Right atrium auricular region (tissue), 2 donors: ENCODE measurements at regions not wholly inside any gene's neighbourhood (a gene's known extent, or its start where the extent isn't known, plus 50 kb on each side); places are given as distances from the start of the nearest gene placed in this dataset.

Experiments used
- DNase-seq: peaks from one replicate; pipeline ENCODE4 v3.0.0-alpha.2; 2019; ENCODE audit warnings: low spot score
- H3K27ac ChIP-seq, 2 donors: fragments of 200-600 bp; sonication (generic); 1 replicate in 1 of 2; 2 replicates in 1 of 2; pipeline ENCODE4 v1.5.1; 2016 to 2019
- H3K27me3 ChIP-seq, 2 donors: fragments of 200-600 bp; sonication (generic); one replicate each; pipeline versions ENCODE4 v1.5.1 to v1.6.0; 2017 to 2019
- H3K36me3 ChIP-seq: fragments of 200-600 bp; sonication (generic); one replicate; pipeline ENCODE4 v1.5.1; 2016
- H3K4me1 ChIP-seq, 2 donors: fragments of 200-600 bp; sonication (generic); one replicate each; pipeline versions ENCODE4 v1.5.1 to v1.6.0; 2017 to 2019
- H3K4me3 ChIP-seq, 2 donors: fragments of 200-600 bp; sonication (generic); 1 replicate in 1 of 2; 2 replicates in 1 of 2; pipeline ENCODE4 v1.5.1; 2017 to 2019; ENCODE audit warnings: mild to moderate bottlenecking in 1 of 2, moderate library complexity in 1 of 2
- H3K9me3 ChIP-seq, 2 donors: fragments of 200-600 bp; sonication (generic); one replicate each; pipeline ENCODE4 v1.5.1; 2019
- TF ChIP-seq, protein P1 (sequence below), 2 donors: fragments of 200-600 bp; sonication (generic); IDR thresholded peaks; one replicate each; pipeline ENCODE4 v1.5.1; 2019; ENCODE audit warnings: antibody characterized with exemption in 2 of 2

- Histone ChIP-seq H3K27me3 (no peaks in the 10 kb centered on the region), H3K9me3 (no peaks in the 10 kb centered on the region), H3K27ac (no peak overlapping the region), H3K4me3 (no peak overlapping the region), H3K36me3 (no peaks in the 10 kb centered on the region), H3K4me1 (no peaks in the 10 kb centered on the region)
- DNase-seq: no peak
- TF ChIP-seq, protein P1, sequence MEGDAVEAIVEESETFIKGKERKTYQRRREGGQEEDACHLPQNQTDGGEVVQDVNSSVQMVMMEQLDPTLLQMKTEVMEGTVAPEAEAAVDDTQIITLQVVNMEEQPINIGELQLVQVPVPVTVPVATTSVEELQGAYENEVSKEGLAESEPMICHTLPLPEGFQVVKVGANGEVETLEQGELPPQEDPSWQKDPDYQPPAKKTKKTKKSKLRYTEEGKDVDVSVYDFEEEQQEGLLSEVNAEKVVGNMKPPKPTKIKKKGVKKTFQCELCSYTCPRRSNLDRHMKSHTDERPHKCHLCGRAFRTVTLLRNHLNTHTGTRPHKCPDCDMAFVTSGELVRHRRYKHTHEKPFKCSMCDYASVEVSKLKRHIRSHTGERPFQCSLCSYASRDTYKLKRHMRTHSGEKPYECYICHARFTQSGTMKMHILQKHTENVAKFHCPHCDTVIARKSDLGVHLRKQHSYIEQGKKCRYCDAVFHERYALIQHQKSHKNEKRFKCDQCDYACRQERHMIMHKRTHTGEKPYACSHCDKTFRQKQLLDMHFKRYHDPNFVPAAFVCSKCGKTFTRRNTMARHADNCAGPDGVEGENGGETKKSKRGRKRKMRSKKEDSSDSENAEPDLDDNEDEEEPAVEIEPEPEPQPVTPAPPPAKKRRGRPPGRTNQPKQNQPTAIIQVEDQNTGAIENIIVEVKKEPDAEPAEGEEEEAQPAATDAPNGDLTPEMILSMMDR (IDR thresholded peaks at IDR 0.05): no peak
These were observed 204.7 kb upstream of the ITGA4 start for GRCh38 chr2:181252262-181253148.

GRCh38 chr2:181253438-181253837, 203.7 kb upstream of the ITGA4 start:
- Histone ChIP-seq H3K36me3 (no peaks in the 10 kb centered on the region), H3K9me3 (no peaks in the 10 kb centered on the region), H3K4me1 (no peaks in the 10 kb centered on the region), H3K4me3 (no peak overlapping the region), H3K27me3 (no peaks in the 10 kb centered on the region), H3K27ac (no peak overlapping the region)
- DNase-seq: no peak
- TF ChIP-seq, protein P1 (IDR thresholded peaks at IDR 0.05): no peak

DNA sequence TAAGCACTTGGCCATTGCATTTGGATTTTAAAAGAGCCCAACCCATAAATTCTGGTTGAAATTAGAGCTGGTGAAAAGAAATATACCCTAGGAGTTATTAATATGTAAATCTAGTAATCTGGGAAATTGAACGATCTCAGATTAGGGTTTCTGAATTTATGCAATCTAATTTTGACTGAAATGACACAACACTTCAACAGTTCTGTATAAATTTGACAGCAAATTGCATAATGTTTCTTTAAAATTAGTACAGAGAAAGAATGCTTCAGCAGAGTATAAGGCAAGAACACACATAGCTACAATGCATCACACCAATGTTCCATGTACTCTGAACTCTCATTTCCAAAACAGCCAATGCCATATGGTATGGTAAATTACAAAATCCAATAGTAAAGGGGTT, 201.5 kb upstream of the ITGA4 start:
- TF ChIP-seq, protein P1 (IDR thresholded peaks at IDR 0.05): no peak
- no peak for DNase-seq
- Histone ChIP-seq H3K9me3 (no peaks in the 10 kb centered on the region), H3K27ac (no peak overlapping the region), H3K4me3 (no peak overlapping the region), H3K36me3 (no peaks in the 10 kb centered on the region), H3K27me3 (no peaks in the 10 kb centered on the region), H3K4me1 (no peaks in the 10 kb centered on the region)

GRCh38 chr2:181258720-181259119, 198.5 kb upstream of the ITGA4 start:
- no peaks in the 10 kb centered on the region for H3K4me1 ChIP-seq
- H3K27ac ChIP-seq: no peak overlapping the region
- TF ChIP-seq, protein P1 (IDR thresholded peaks at IDR 0.05): no peak
- no peak for DNase-seq
- H3K9me3 ChIP-seq: no peaks in the 10 kb centered on the region
- H3K27me3 ChIP-seq: no peaks in the 10 kb centered on the region
- no peaks in the 10 kb centered on the region for H3K36me3 ChIP-seq
- H3K4me3 ChIP-seq: no peak overlapping the region

- H3K9me3 ChIP-seq: no peaks in the 10 kb centered on the region
- no peak overlapping the region for H3K4me3 ChIP-seq
- H3K27me3 ChIP-seq: no peaks in the 10 kb centered on the region
- H3K36me3 ChIP-seq: no peaks in the 10 kb centered on the region
- TF ChIP-seq, protein P1 (IDR thresholded peaks at IDR 0.05): no peak
- H3K4me1 ChIP-seq: no peaks in the 10 kb centered on the region
- DNase-seq: no peak
- no peak overlapping the region for H3K27ac ChIP-seq
These were observed 194.4 kb upstream of the ITGA4 start for GRCh38 chr2:181262782-181263181.

DNA sequence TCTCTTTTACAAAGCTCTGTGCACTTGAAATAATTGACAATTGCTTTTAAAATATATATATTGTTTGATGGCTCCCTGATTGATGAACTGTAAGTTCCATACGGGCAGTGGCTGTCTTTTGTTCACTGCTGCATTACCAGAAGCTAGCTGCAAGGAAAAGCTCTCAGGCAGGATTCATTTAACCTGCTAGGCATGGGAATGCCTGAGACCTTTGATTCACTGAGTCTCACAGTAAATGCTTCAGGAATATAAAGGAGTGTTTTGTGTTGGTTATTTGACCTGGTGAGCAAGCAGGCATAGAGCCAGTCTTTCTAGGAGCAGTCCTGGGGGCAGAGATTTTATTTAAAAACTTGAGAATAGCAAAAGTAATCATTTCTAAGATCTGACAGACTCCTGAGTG, 193.2 kb upstream of the ITGA4 start:
- H3K36me3 ChIP-seq: no peaks in the 10 kb centered on the region
- TF ChIP-seq, protein P1 (IDR thresholded peaks at IDR 0.05): no peak
- no peak for DNase-seq

More for the DNA sequence above, 193.2 kb upstream of the ITGA4 start:
- no peaks in the 10 kb centered on the region for H3K4me1 ChIP-seq
- no peak overlapping the region for H3K4me3 ChIP-seq
- H3K27me3 ChIP-seq: no peaks in the 10 kb centered on the region
- no peaks in the 10 kb centered on the region for H3K9me3 ChIP-seq
- no peak overlapping the region for H3K27ac ChIP-seq
